ENCODE measurements at regions not wholly inside any gene's neighbourhood (a gene's known extent, or its start where the extent isn't known, plus 50 kb on each side); places are given as distances from the start of the nearest gene placed in this dataset.

- no peak overlapping the region for H3K27ac ChIP-seq
- TF ChIP-seq ZFX (IDR thresholded peaks at IDR 0.05; ENCODE audit: borderline replicate concordance) (no peak), CTCF (IDR thresholded peaks at IDR 0.05) (no peak)
Measured at GRCh38 chr14:84891404-84891803, 638.5 kb upstream of the FLRT2 start.

- H3K27ac ChIP-seq = no peak overlapping the region
- TF ChIP-seq CTCF (IDR thresholded peaks at IDR 0.05) (no peak), ZFX (IDR thresholded peaks at IDR 0.05; ENCODE audit: borderline replicate concordance) (no peak)
Measured at GRCh38 chr14:84894254-84894653, 635.7 kb upstream of the FLRT2 start.

GRCh38 chr14:84922370-84922769, 607.6 kb upstream of the FLRT2 start:
- no peak for TF ChIP-seq ZFX (IDR thresholded peaks at IDR 0.05; ENCODE audit: borderline replicate concordance)
- TF ChIP-seq CTCF (IDR thresholded peaks at IDR 0.05) = no peak
- no peak overlapping the region for H3K27ac ChIP-seq

- TF ChIP-seq ZFX (IDR thresholded peaks at IDR 0.05; ENCODE audit: borderline replicate concordance) (no peak), CTCF (IDR thresholded peaks at IDR 0.05) (no peak)
- H3K27ac ChIP-seq = no peak overlapping the region
Measured at GRCh38 chr14:84926656-84927055, 603.3 kb upstream of the FLRT2 start.

GRCh38 chr14:84927096-84927827, 602.7 kb upstream of the FLRT2 start:
- no peak overlapping the region for H3K27ac ChIP-seq
- TF ChIP-seq ZFX (IDR thresholded peaks at IDR 0.05; ENCODE audit: borderline replicate concordance) (no peak), CTCF (IDR thresholded peaks at IDR 0.05) (no peak)

- no peak for TF ChIP-seq ZFX (IDR thresholded peaks at IDR 0.05; ENCODE audit: borderline replicate concordance)
- no peak for TF ChIP-seq CTCF (IDR thresholded peaks at IDR 0.05)
- H3K27ac ChIP-seq = no peak overlapping the region
Measured at GRCh38 chr14:84929086-84929485, 600.9 kb upstream of the FLRT2 start.

GRCh38 chr14:84929834-84930233, 600.1 kb upstream of the FLRT2 start:
- H3K27ac ChIP-seq = no peak overlapping the region
- TF ChIP-seq CTCF (IDR thresholded peaks at IDR 0.05) (no peak), ZFX (IDR thresholded peaks at IDR 0.05; ENCODE audit: borderline replicate concordance) (no peak)

Data from 22Rv1 (cell line).